Gastroesophageal sphincter (tissue), 4 donors: ENCODE measurements at regions not wholly inside any gene's neighbourhood (a gene's known extent, or its start where the extent isn't known, plus 50 kb on each side); places are given as distances from the start of the nearest gene placed in this dataset.

Source experiments
- ATAC-seq: fragments of 150-250 bp; one replicate; pipeline ENCODE4 v1.9.1; 2016; ENCODE audit warnings: mild to moderate bottlenecking, moderate library complexity
- H3K27ac ChIP-seq, 4 donors: fragments of 200-600 bp; sonication (generic) in 3 of 4; 1 replicate in 3 of 4; 2 replicates in 1 of 4; pipeline ENCODE4 v1.5.1; 2016 to 2019
- H3K27me3 ChIP-seq: fragments of 200-600 bp; sonication (generic); one replicate; pipeline ENCODE4 v1.5.1; 2019
- H3K36me3 ChIP-seq, 2 donors: fragments of 200-600 bp; sonication (generic); one replicate each; pipeline ENCODE4 v1.5.1; 2019; ENCODE audit warnings: control low read depth in 1 of 2
- H3K4me1 ChIP-seq, 3 donors: fragments of 200-600 bp; sonication (generic); 1 replicate in 2 of 3; 2 replicates in 1 of 3; pipeline ENCODE4 v1.5.1; 2016 to 2019; ENCODE audit warnings: control low read depth in 2 of 3
- H3K4me3 ChIP-seq, 2 donors: fragments of 200-600 bp; sonication (generic); one replicate each; pipeline ENCODE4 v1.5.1; 2019; ENCODE audit warnings: mild to moderate bottlenecking in 1 of 2, moderate library complexity in 1 of 2
- H3K9me3 ChIP-seq, 3 donors: fragments of 200-600 bp; sonication (generic); one replicate each; pipeline ENCODE4 v1.5.1; 2017 to 2019; ENCODE audit warnings: control low read depth in 2 of 3
- CTCF ChIP-seq, 4 experiments: fragments of 200-600 bp in 2 of 4; fragments of 450-650 bp in 2 of 4; sonication (generic) in 1 of 4; IDR thresholded peaks; one replicate each; pipeline ENCODE4 v1.5.1; 2017 to 2019; ENCODE audit warnings: antibody characterized with exemption in 4 of 4, mild to moderate bottlenecking in 2 of 4, moderate library complexity in 2 of 4
- EP300 ChIP-seq: sonication (generic); formaldehyde crosslinking; IDR thresholded peaks from one replicate; pipeline ENCODE4 v1.6.1; 2017; ENCODE audit warnings: antibody characterized with exemption, mild to moderate bottlenecking
- POLR2A ChIP-seq, 2 donors: fragments of 450-650 bp; IDR thresholded peaks; one replicate each; pipeline ENCODE4 v1.6.1; 2017; ENCODE audit warnings: antibody characterized with exemption in 2 of 2, mild to moderate bottlenecking in 2 of 2, moderate library complexity in 1 of 2
- POLR2AphosphoS5 ChIP-seq: sonication (generic); formaldehyde crosslinking; IDR thresholded peaks from one replicate; pipeline ENCODE4 v1.6.1; 2017; ENCODE audit warnings: antibody characterized with exemption
- WGBS, 2 donors: methylation state at CpG; one replicate each; pipeline ENCODE4 v1.1.5; 2018; ENCODE audit warnings: low coverage in 1 of 2; 5-methylcytosine and 5-hydroxymethylcytosine counted together

GRCh38 chr3:74129611-74130010 lies 484.8 kb downstream of the CNTN3 start:
- H3K4me3 ChIP-seq, result no peak overlapping the region
- TF ChIP-seq EP300, result no peak
- no peak for TF ChIP-seq POLR2AphosphoS5
- WGBS, 2 donors, result 94% methylated on average over 2 of the region's 2 CpGs; no CpG with 5 or more reads in 1 of the 2 donors
- peaks cover 0 to 19% (median 0%) of the 10 kb centered on the region in 3 donors for H3K9me3 ChIP-seq
- no peak for ATAC-seq
- H3K27ac ChIP-seq, result no peak overlapping the region
- no peaks in the 10 kb centered on the region for H3K4me1 ChIP-seq
- no peaks in the 10 kb centered on the region for H3K27me3 ChIP-seq
- no peaks in the 10 kb centered on the region for H3K36me3 ChIP-seq

GRCh38 chr3:74129056-74129455 lies 485.4 kb downstream of the CNTN3 start:
- Histone ChIP-seq H3K36me3 (no peaks in the 10 kb centered on the region), H3K4me3 (no peak overlapping the region), H3K9me3 (peaks cover 0 to 19% (median 0%) of the 10 kb centered on the region in 3 donors), H3K27me3 (no peaks in the 10 kb centered on the region), H3K4me1 (no peaks in the 10 kb centered on the region), H3K27ac (no peak overlapping the region)
- ATAC-seq, result no peak
- no peak for TF ChIP-seq EP300
- no peak for TF ChIP-seq CTCF (IDR thresholded peaks at IDR 0.05)
- no peak for TF ChIP-seq POLR2AphosphoS5
- whole genome bisulfite sequencing, 2 donors, result 83 to 90% methylated on average over 1 of the region's 1 CpG

GRCh38 chr3:74127256-74127655 lies 487.2 kb downstream of the CNTN3 start:
- Histone ChIP-seq H3K27me3 (no peaks in the 10 kb centered on the region), H3K27ac (no peak overlapping the region), H3K4me3 (no peak overlapping the region), H3K36me3 (no peaks in the 10 kb centered on the region), H3K4me1 (no peaks in the 10 kb centered on the region), H3K9me3 (peaks cover 0 to 19% (median 0%) of the 10 kb centered on the region in 3 donors)
- 60 to 93% methylated on average over 1 of the region's 1 CpG for WGBS, 2 donors
- ATAC-seq, result no peak
- no peak for TF ChIP-seq CTCF (IDR thresholded peaks at IDR 0.05)
- no peak for TF ChIP-seq EP300
- no peak for TF ChIP-seq POLR2AphosphoS5
- TF ChIP-seq POLR2A (IDR thresholded peaks at IDR 0.05), result no peak

GRCh38 chr3:74124782-74125181 lies 489.7 kb downstream of the CNTN3 start:
- WGBS, 2 donors, result 71 to 72% methylated on average over 6 to 7 of the region's 7 CpGs
- Histone ChIP-seq H3K27me3 (no peaks in the 10 kb centered on the region), H3K27ac (no peak overlapping the region), H3K36me3 (no peaks in the 10 kb centered on the region), H3K4me3 (no peak overlapping the region), H3K9me3 (peaks cover 0 to 3% (median 0%) of the 10 kb centered on the region in 3 donors), H3K4me1 (no peaks in the 10 kb centered on the region)
- TF ChIP-seq POLR2AphosphoS5, result no peak
- TF ChIP-seq EP300, result no peak
- TF ChIP-seq CTCF (IDR thresholded peaks at IDR 0.05), result no peak
- TF ChIP-seq POLR2A (IDR thresholded peaks at IDR 0.05), result no peak
- no peak for ATAC-seq

GRCh38 chr3:74122281-74122680 lies 492.2 kb downstream of the CNTN3 start:
- no peak overlapping the region for H3K27ac ChIP-seq
- WGBS, 2 donors, result 45 to 49% methylated on average over 3 of the region's 3 CpGs
- H3K9me3 ChIP-seq, result no peaks in the 10 kb centered on the region
- TF ChIP-seq EP300 (no peak), POLR2AphosphoS5 (no peak), CTCF (IDR thresholded peaks at IDR 0.05) (no peak), POLR2A (IDR thresholded peaks at IDR 0.05) (no peak)
- ATAC-seq, result no peak
- H3K4me1 ChIP-seq, result no peaks in the 10 kb centered on the region
- H3K27me3 ChIP-seq, result no peaks in the 10 kb centered on the region
- H3K4me3 ChIP-seq, result no peak overlapping the region
- H3K36me3 ChIP-seq, result no peaks in the 10 kb centered on the region
